ENCODE measurements at regions not wholly inside any gene's neighbourhood (a gene's known extent, or its start where the extent isn't known, plus 50 kb on each side); places are given as distances from the start of the nearest gene placed in this dataset.

GRCh38 chr1:80779275-80779674 is 1021.5 kb upstream of the ADGRL2 start:
- peak; percentile 36 for DNase-seq
- no peak for TF ChIP-seq EP300 (IDR thresholded peaks at IDR 0.05)
- TF ChIP-seq CTCF (IDR thresholded peaks at IDR 0.05), result no peak
- TF ChIP-seq POLR2AphosphoS5 (IDR thresholded peaks at IDR 0.05), result no peak
- TF ChIP-seq POLR2A (IDR thresholded peaks at IDR 0.05), result no peak
- no peak overlapping the region for H3K4me3 ChIP-seq
- no peaks in the 10 kb centered on the region for H3K4me1 ChIP-seq
- no peaks in the 10 kb centered on the region for H3K9me3 ChIP-seq
- 89 to 91% methylated on average over 2 of the region's 2 CpGs for WGBS, 2 donors
- H3K36me3 ChIP-seq, result no peaks in the 10 kb centered on the region
- H3K27me3 ChIP-seq, result no peaks in the 10 kb centered on the region
- no peak overlapping the region for H3K27ac ChIP-seq
- intact Hi-C loops (cut with DNase I), result no loop called here

GRCh38 chr1:80778094-80778840 is 1022.5 kb upstream of the ADGRL2 start:
- Histone ChIP-seq H3K36me3 (no peaks in the 10 kb centered on the region), H3K9me3 (no peaks in the 10 kb centered on the region), H3K4me3 (no peak overlapping the region), H3K4me1 (no peaks in the 10 kb centered on the region), H3K27ac (no peak overlapping the region), H3K27me3 (no peaks in the 10 kb centered on the region)
- DNase-seq, result no peak
- WGBS, 2 donors, result 92 to 94% methylated on average over 12 of the region's 12 CpGs
- no peak for TF ChIP-seq POLR2AphosphoS5 (IDR thresholded peaks at IDR 0.05)
- TF ChIP-seq POLR2A (IDR thresholded peaks at IDR 0.05), result no peak
- no peak for TF ChIP-seq CTCF (IDR thresholded peaks at IDR 0.05)
- no peak for TF ChIP-seq EP300 (IDR thresholded peaks at IDR 0.05)
- intact Hi-C loops (cut with DNase I), result no loop called here

- H3K27ac ChIP-seq, result no peak overlapping the region
- no peaks in the 10 kb centered on the region for H3K9me3 ChIP-seq
- H3K4me1 ChIP-seq, result no peaks in the 10 kb centered on the region
- intact Hi-C loops (cut with DNase I), result no loop called here
- no peak for DNase-seq
- 22 to 70% methylated on average over 2 of the region's 2 CpGs for WGBS, 2 donors
- no peak overlapping the region for H3K4me3 ChIP-seq
- no peaks in the 10 kb centered on the region for H3K36me3 ChIP-seq
- no peaks in the 10 kb centered on the region for H3K27me3 ChIP-seq
- TF ChIP-seq EP300 (IDR thresholded peaks at IDR 0.05) (no peak), POLR2A (IDR thresholded peaks at IDR 0.05) (no peak), POLR2AphosphoS5 (IDR thresholded peaks at IDR 0.05) (no peak), CTCF (IDR thresholded peaks at IDR 0.05) (no peak)
These were observed 1024.5 kb upstream of the ADGRL2 start for GRCh38 chr1:80776266-80776665.

GRCh38 chr1:80769208-80769750 is 1031.5 kb upstream of the ADGRL2 start:
- H3K4me3 ChIP-seq, result no peak overlapping the region
- DNase-seq, result no peak
- 69 to 72% methylated on average over 3 of the region's 3 CpGs for WGBS, 2 donors
- no peak for TF ChIP-seq EP300 (IDR thresholded peaks at IDR 0.05)
- no peak for TF ChIP-seq CTCF (IDR thresholded peaks at IDR 0.05)
- H3K27me3 ChIP-seq, result no peaks in the 10 kb centered on the region
- peaks cover 0 to 10% (median 0%) of the 10 kb centered on the region in 4 donors for H3K4me1 ChIP-seq
- no peak overlapping the region for H3K27ac ChIP-seq
- H3K9me3 ChIP-seq, result no peaks in the 10 kb centered on the region
- H3K36me3 ChIP-seq, result no peaks in the 10 kb centered on the region
- intact Hi-C loops (cut with DNase I), result no loop called here

Measured in sigmoid colon (tissue), 6 donors.